ENCODE measurements at regions not wholly inside any gene's neighbourhood (a gene's known extent, or its start where the extent isn't known, plus 50 kb on each side); places are given as distances from the start of the nearest gene placed in this dataset.

DNA sequence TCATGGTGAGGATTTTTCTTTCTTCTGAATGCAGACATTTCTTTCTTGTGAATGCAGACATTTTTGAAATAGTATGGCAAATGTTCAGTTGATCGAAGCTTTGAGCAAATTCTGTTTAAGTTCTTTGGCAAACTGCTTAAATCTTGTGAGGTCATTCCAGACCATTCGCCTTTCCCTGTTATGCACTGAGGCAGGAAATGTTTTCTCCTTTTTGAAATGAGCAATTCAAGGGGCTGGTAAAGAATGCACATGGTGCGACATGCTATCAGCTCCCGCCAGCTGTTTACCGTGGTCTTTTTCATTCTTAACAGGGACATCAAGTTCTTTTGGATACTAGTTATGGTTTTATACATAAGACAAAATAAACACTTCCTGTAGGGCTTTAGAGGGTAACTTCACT is 112.0 kb upstream of the CCN2 start:
- no peak overlapping the region for H3K27ac ChIP-seq (ENCODE audit: low read depth in 1 of 3, low read length in 2 of 3)
- H3K27me3 ChIP-seq (ENCODE audit: control insufficient read depth in 3 of 3, insufficient read depth in 3 of 3, low read length in 3 of 3) = no peaks in the 10 kb centered on the region
- no peak overlapping the region for H3K4me3 ChIP-seq (ENCODE audit: low read depth in 1 of 3, low read length in 3 of 3)
- peaks cover 0 to 8% (median 0%) of the 10 kb centered on the region in 3 donors for H3K4me1 ChIP-seq (ENCODE audit: control insufficient read depth in 3 of 3, insufficient read depth in 2 of 3, low read depth in 1 of 3, low read length in 2 of 3)
- no peaks in the 10 kb centered on the region for H3K36me3 ChIP-seq (ENCODE audit: control insufficient read depth in 3 of 3, insufficient read depth in 2 of 3, low read depth in 1 of 3, low read length in 3 of 3)
- FAIRE-seq (no peak), DNase-seq (no peak)
- H3K9me3 ChIP-seq (ENCODE audit: control insufficient read depth in 2 of 2, insufficient read depth in 1 of 2, low read depth in 1 of 2, low read length in 1 of 2) = no peaks in the 10 kb centered on the region
- 76 to 89% (median 80%) methylated on average over 5 of the region's 5 CpGs for WGBS, 3 donors

DNA sequence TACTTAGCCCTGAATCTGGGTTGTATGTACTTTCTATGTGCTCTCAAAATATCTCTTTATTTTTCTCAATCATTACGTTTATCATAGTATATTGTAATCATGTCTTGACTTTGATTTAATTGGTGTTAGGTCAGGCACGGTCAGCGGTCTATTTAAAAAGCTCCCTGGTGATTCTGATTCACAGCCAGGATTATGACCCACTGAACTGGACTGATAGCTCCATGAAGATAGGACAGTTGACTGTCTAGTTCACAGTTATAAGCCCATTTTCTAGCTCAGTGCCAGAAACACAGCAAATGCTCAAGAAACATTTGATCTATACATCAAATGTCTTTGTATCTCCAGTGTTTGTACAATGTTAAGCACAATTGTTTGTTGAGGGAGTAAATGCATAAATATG is 111.5 kb upstream of the CCN2 start:
- Histone ChIP-seq H3K36me3 (ENCODE audit: control insufficient read depth in 3 of 3, insufficient read depth in 2 of 3, low read depth in 1 of 3, low read length in 3 of 3) (no peaks in the 10 kb centered on the region), H3K9me3 (ENCODE audit: control insufficient read depth in 2 of 2, insufficient read depth in 1 of 2, low read depth in 1 of 2, low read length in 1 of 2) (no peaks in the 10 kb centered on the region), H3K27me3 (ENCODE audit: control insufficient read depth in 3 of 3, insufficient read depth in 3 of 3, low read length in 3 of 3) (no peaks in the 10 kb centered on the region), H3K4me1 (ENCODE audit: control insufficient read depth in 3 of 3, insufficient read depth in 2 of 3, low read depth in 1 of 3, low read length in 2 of 3) (peaks cover 0 to 8% (median 0%) of the 10 kb centered on the region in 3 donors), H3K4me3 (ENCODE audit: low read depth in 1 of 3, low read length in 3 of 3) (no peak overlapping the region), H3K27ac (ENCODE audit: low read depth in 1 of 3, low read length in 2 of 3) (no peak overlapping the region)
- FAIRE-seq (no peak), DNase-seq (no peak)
- WGBS, 3 donors = 70 to 86% (median 81%) methylated on average over 3 of the region's 3 CpGs

DNA sequence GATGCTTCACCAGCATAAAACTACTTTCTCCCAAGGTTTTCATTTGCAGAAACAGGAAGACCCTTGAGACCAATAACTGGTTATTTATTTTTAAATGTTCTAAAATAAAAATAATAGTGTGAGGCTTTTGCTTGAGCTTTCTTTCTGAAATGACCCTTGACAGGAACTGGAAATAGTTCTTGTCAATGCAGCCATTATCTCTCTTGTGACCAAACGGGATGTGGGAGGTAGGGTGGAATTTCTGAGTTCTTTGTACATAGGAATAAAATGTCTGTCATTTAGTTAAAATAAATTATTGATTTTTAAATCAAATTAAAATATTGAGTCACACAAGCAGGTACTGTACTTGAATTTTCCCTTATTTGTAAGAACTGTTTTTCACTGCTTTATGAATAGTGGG is 110.2 kb upstream of the CCN2 start:
- Histone ChIP-seq H3K4me1 (ENCODE audit: control insufficient read depth in 3 of 3, insufficient read depth in 2 of 3, low read depth in 1 of 3, low read length in 2 of 3) (peaks cover 0 to 8% (median 0%) of the 10 kb centered on the region in 3 donors), H3K9me3 (ENCODE audit: control insufficient read depth in 2 of 2, insufficient read depth in 1 of 2, low read depth in 1 of 2, low read length in 1 of 2) (peaks cover 0 to 8% of the 10 kb centered on the region in 2 donors), H3K36me3 (ENCODE audit: control insufficient read depth in 3 of 3, insufficient read depth in 2 of 3, low read depth in 1 of 3, low read length in 3 of 3) (no peaks in the 10 kb centered on the region), H3K27me3 (ENCODE audit: control insufficient read depth in 3 of 3, insufficient read depth in 3 of 3, low read length in 3 of 3) (no peaks in the 10 kb centered on the region), H3K4me3 (ENCODE audit: low read depth in 1 of 3, low read length in 3 of 3) (no peak overlapping the region), H3K27ac (ENCODE audit: low read depth in 1 of 3, low read length in 2 of 3) (no peak overlapping the region)
- no peak for DNase-seq
- no peak for FAIRE-seq
- WGBS, 3 donors = 60 to 81% (median 76%) methylated on average over 1 of the region's 1 CpG

DNA sequence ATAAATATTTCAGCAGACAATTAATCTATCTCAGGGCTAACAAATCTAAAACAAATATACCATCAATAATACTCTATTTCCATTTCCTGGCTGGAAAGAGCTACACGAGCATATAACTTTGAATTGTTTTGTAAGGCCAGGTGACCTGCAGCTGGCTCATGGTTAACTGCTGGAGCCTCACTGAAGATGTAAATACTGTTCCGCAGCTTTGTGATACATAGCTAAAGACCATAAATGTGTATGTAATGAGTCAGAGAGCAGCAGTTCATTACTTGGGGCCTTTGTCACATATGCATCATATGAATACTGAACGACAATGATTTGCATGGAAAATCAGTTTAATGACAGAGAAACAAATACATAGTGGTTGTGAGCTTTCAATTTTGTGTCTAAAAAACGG is 109.4 kb upstream of the CCN2 start:
- Histone ChIP-seq H3K9me3 (ENCODE audit: control insufficient read depth in 2 of 2, insufficient read depth in 1 of 2, low read depth in 1 of 2, low read length in 1 of 2) (peaks cover 0 to 8% of the 10 kb centered on the region in 2 donors), H3K27ac (ENCODE audit: low read depth in 1 of 3, low read length in 2 of 3) (no peak overlapping the region), H3K36me3 (ENCODE audit: control insufficient read depth in 3 of 3, insufficient read depth in 2 of 3, low read depth in 1 of 3, low read length in 3 of 3) (no peaks in the 10 kb centered on the region), H3K4me1 (ENCODE audit: control insufficient read depth in 3 of 3, insufficient read depth in 2 of 3, low read depth in 1 of 3, low read length in 2 of 3) (peaks cover 0 to 8% (median 0%) of the 10 kb centered on the region in 3 donors), H3K27me3 (ENCODE audit: control insufficient read depth in 3 of 3, insufficient read depth in 3 of 3, low read length in 3 of 3) (no peaks in the 10 kb centered on the region), H3K4me3 (ENCODE audit: low read depth in 1 of 3, low read length in 3 of 3) (no peak overlapping the region)
- peak; percentile 28 to 66 for DNase-seq
- no peak for FAIRE-seq
- WGBS, 3 donors = 19 to 55% (median 39%) methylated on average over 4 of the region's 4 CpGs

DNA sequence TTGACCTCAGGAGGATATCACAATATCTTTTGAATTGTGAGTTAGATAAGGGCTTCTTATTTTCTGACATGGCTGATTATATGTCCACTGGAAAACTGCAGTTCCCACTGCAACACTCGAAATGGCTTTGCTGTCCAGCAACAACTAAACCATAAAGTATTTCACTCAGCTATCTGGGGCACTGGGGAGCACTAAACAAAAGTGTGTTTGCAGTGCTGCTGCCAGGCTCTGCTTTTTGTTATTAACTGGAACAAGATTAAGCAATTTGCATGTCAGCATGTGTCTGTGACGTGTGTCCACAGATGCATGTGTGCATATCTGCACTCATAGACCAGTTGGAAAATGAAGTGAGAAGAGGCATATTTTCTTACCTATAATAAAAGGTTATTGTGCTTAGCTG is 107.8 kb upstream of the CCN2 start:
- H3K27me3 ChIP-seq (ENCODE audit: control insufficient read depth in 3 of 3, insufficient read depth in 3 of 3, low read length in 3 of 3) = no peaks in the 10 kb centered on the region
- no peak overlapping the region for H3K4me3 ChIP-seq (ENCODE audit: low read depth in 1 of 3, low read length in 3 of 3)
- peaks cover 0 to 8% (median 0%) of the 10 kb centered on the region in 3 donors for H3K4me1 ChIP-seq (ENCODE audit: control insufficient read depth in 3 of 3, insufficient read depth in 2 of 3, low read depth in 1 of 3, low read length in 2 of 3)
- no peak overlapping the region for H3K27ac ChIP-seq (ENCODE audit: low read depth in 1 of 3, low read length in 2 of 3)
- no peak for DNase-seq
- H3K9me3 ChIP-seq (ENCODE audit: control insufficient read depth in 2 of 2, insufficient read depth in 1 of 2, low read depth in 1 of 2, low read length in 1 of 2) = peaks cover 0 to 8% of the 10 kb centered on the region in 2 donors
- WGBS, 3 donors = 26 to 75% (median 27%) methylated on average over 2 of the region's 2 CpGs
- no peak for FAIRE-seq
- H3K36me3 ChIP-seq (ENCODE audit: control insufficient read depth in 3 of 3, insufficient read depth in 2 of 3, low read depth in 1 of 3, low read length in 3 of 3) = no peaks in the 10 kb centered on the region

DNA sequence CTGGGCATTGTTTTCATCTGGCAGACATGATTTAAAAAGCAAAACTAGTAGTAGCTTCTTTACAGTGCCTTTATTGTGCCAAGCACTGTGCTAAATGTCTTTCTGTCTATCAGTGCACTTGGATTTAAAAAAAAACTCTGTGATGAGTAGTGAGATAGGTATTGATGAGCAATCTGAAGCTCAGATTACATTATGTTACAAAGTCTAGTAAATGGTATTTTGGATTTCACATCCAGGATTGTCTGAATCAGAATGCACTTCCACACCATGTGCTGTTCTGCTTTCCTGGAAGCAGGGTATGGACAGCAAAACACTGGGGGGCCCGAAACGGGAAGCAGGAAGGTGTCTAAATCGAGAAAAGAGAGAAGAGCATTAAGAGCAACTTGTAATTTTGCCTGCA is 103.4 kb upstream of the CCN2 start:
- no peaks in the 10 kb centered on the region for H3K36me3 ChIP-seq (ENCODE audit: control insufficient read depth in 3 of 3, insufficient read depth in 2 of 3, low read depth in 1 of 3, low read length in 3 of 3)
- H3K9me3 ChIP-seq (ENCODE audit: control insufficient read depth in 2 of 2, insufficient read depth in 1 of 2, low read depth in 1 of 2, low read length in 1 of 2) = peaks cover 0 to 8% of the 10 kb centered on the region in 2 donors
- 79 to 86% (median 82%) methylated on average over 3 of the region's 3 CpGs for WGBS, 3 donors
- no peaks in the 10 kb centered on the region for H3K27me3 ChIP-seq (ENCODE audit: control insufficient read depth in 3 of 3, insufficient read depth in 3 of 3, low read length in 3 of 3)
- DNase-seq = no peak
- H3K27ac ChIP-seq (ENCODE audit: low read depth in 1 of 3, low read length in 2 of 3) = no peak overlapping the region
- no peak for FAIRE-seq
- H3K4me3 ChIP-seq (ENCODE audit: low read depth in 1 of 3, low read length in 3 of 3) = no peak overlapping the region
- no peaks in the 10 kb centered on the region for H3K4me1 ChIP-seq (ENCODE audit: control insufficient read depth in 3 of 3, insufficient read depth in 2 of 3, low read depth in 1 of 3, low read length in 2 of 3)

DNA sequence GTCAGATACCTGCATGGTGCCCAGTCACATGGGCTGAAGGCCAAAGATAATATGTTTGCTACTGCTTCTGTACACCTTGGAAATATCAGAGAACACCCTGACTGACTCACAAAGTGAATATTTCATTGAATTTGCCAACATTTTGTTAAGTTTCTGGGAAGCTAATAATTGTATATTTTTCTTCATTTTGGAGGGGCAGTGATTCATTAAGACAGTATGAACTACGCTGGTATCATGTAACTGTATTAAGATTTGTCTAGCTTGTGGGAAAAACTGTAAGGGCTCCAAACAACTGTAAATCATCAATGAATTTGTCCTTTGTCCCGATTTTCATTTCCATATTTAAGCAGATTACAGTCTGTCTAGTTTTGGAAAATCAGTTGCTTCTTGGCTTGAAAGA is 102.3 kb upstream of the CCN2 start:
- no peak overlapping the region for H3K4me3 ChIP-seq (ENCODE audit: low read depth in 1 of 3, low read length in 3 of 3)
- peaks cover 0 to 8% of the 10 kb centered on the region in 2 donors for H3K9me3 ChIP-seq (ENCODE audit: control insufficient read depth in 2 of 2, insufficient read depth in 1 of 2, low read depth in 1 of 2, low read length in 1 of 2)
- no peaks in the 10 kb centered on the region for H3K4me1 ChIP-seq (ENCODE audit: control insufficient read depth in 3 of 3, insufficient read depth in 2 of 3, low read depth in 1 of 3, low read length in 2 of 3)
- no peaks in the 10 kb centered on the region for H3K36me3 ChIP-seq (ENCODE audit: control insufficient read depth in 3 of 3, insufficient read depth in 2 of 3, low read depth in 1 of 3, low read length in 3 of 3)
- H3K27ac ChIP-seq (ENCODE audit: low read depth in 1 of 3, low read length in 2 of 3) = no peak overlapping the region
- FAIRE-seq = no peak
- no peaks in the 10 kb centered on the region for H3K27me3 ChIP-seq (ENCODE audit: control insufficient read depth in 3 of 3, insufficient read depth in 3 of 3, low read length in 3 of 3)
- no peak for DNase-seq
- 68 to 74% (median 69%) methylated on average over 2 of the region's 2 CpGs for WGBS, 3 donors

DNA sequence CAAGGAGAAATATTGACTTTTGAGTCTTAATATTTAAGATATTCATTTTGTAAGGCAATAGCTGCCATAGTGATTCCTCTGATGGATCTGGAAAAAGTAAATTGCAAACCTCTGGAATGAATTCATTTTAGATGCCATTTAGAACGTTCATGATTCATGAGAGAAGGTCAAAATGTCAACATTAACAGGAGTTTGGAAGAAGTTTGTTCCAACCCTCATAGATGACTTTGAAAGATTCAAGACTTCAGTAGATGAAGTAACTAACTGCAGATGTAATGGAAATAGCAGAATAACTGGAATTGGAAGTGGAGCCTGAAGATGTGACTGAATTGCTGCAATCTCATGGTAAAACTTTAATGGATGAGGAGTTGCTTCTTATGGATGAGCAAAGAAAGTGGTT is 100.9 kb upstream of the CCN2 start:
- no peak overlapping the region for H3K27ac ChIP-seq (ENCODE audit: low read depth in 1 of 3, low read length in 2 of 3)
- DNase-seq (no peak), FAIRE-seq (no peak)
- 44 to 51% (median 49%) methylated on average over 1 of the region's 1 CpG for WGBS, 3 donors
- H3K9me3 ChIP-seq (ENCODE audit: control insufficient read depth in 2 of 2, insufficient read depth in 1 of 2, low read depth in 1 of 2, low read length in 1 of 2) = peaks cover 0 to 6% of the 10 kb centered on the region in 2 donors
- no peaks in the 10 kb centered on the region for H3K27me3 ChIP-seq (ENCODE audit: control insufficient read depth in 3 of 3, insufficient read depth in 3 of 3, low read length in 3 of 3)
- H3K4me3 ChIP-seq (ENCODE audit: low read depth in 1 of 3, low read length in 3 of 3) = no peak overlapping the region
- H3K4me1 ChIP-seq (ENCODE audit: control insufficient read depth in 3 of 3, insufficient read depth in 2 of 3, low read depth in 1 of 3, low read length in 2 of 3) = no peaks in the 10 kb centered on the region
- H3K36me3 ChIP-seq (ENCODE audit: control insufficient read depth in 3 of 3, insufficient read depth in 2 of 3, low read depth in 1 of 3, low read length in 3 of 3) = no peaks in the 10 kb centered on the region

DNA sequence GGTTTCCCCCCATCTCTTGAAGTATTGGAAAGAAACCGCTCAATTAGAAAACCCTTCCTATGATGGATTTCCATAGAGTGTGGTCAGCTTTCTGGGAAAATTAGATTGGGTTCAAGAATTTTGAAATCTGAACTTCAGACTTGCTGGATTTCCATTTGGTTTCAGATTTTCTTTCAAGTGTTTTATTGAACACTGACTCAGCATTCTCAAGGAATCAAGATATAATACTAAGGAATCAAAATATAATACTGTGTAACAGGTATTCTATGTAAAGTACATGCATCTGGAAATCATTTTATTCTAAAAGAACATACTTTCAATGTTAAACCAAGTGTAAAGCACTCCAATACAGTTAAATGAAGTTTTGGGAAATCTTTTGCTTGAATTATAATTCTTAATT is 94.7 kb upstream of the CCN2 start:
- peaks cover 0 to 2% (median 0%) of the 10 kb centered on the region in 3 donors for H3K27me3 ChIP-seq (ENCODE audit: control insufficient read depth in 3 of 3, insufficient read depth in 3 of 3, low read length in 3 of 3)
- no peak overlapping the region for H3K4me3 ChIP-seq (ENCODE audit: low read depth in 1 of 3, low read length in 3 of 3)
- no peaks in the 10 kb centered on the region for H3K4me1 ChIP-seq (ENCODE audit: control insufficient read depth in 3 of 3, insufficient read depth in 2 of 3, low read depth in 1 of 3, low read length in 2 of 3)
- DNase-seq = no peak
- H3K9me3 ChIP-seq (ENCODE audit: control insufficient read depth in 2 of 2, insufficient read depth in 1 of 2, low read depth in 1 of 2, low read length in 1 of 2) = peaks cover 0 to 4% of the 10 kb centered on the region in 2 donors
- FAIRE-seq = no peak
- no peak overlapping the region for H3K27ac ChIP-seq (ENCODE audit: low read depth in 1 of 3, low read length in 2 of 3)
- WGBS, 3 donors = 88 to 98% (median 92%) methylated on average over 1 of the region's 1 CpG
- H3K36me3 ChIP-seq (ENCODE audit: control insufficient read depth in 3 of 3, insufficient read depth in 2 of 3, low read depth in 1 of 3, low read length in 3 of 3) = no peaks in the 10 kb centered on the region
